B cell (primary cell): ENCODE measurements at regions not wholly inside any gene's neighbourhood (a gene's known extent, or its start where the extent isn't known, plus 50 kb on each side); places are given as distances from the start of the nearest gene placed in this dataset.

ENCODE experiments used
- ATAC-seq: fragments of 200-7000 bp; cut with Tn5 transposase; one replicate; pipeline ENCODE4 v1.10.0; 2021; ENCODE audit warnings: low read depth, mild to moderate bottlenecking, moderate number of reproducible peaks, moderate library complexity
- CTCF ChIA-PET: fragments of 350-600 bp; sonication (Branson Sonifier 250); formaldehyde crosslinking; loops from one replicate; lab custom pipeline; 2021; ENCODE audit warnings: antibody characterized with exemption, inconsistent platforms; lab: Charles Lee
- POLR2A ChIA-PET: fragments of 350-600 bp; sonication (Branson Sonifier 250); formaldehyde crosslinking; loops from one replicate; lab custom pipeline; 2021; ENCODE audit warnings: antibody characterized with exemption; lab: Charles Lee
- DNase-seq: peaks from one replicate; pipeline ENCODE4 v3.0.0; 2013
- H2AFZ ChIP-seq: 2 replicates; pipeline ENCODE4 v1.6.1; 2012; ENCODE audit warnings: mild to moderate bottlenecking, low read depth, low read length; ENCODE audit not compliant: insufficient read depth, poor library complexity, severe bottlenecking
- H3K27ac ChIP-seq, 2 donors: 1 replicate in 1 of 2; 2 replicates in 1 of 2; pipeline ENCODE4 v1.5.1; 2012 to 2013; ENCODE audit warnings: low read length in 2 of 2, mild to moderate bottlenecking in 2 of 2, moderate library complexity in 1 of 2
- H3K27me3 ChIP-seq, 4 experiments: fragments of 200-600 bp in 1 of 4; sonication (generic) in 1 of 4; replicated peaks in 1 of 4; 1 replicate in 2 of 4; 2 replicates in 2 of 4; pipeline versions ENCODE4 v1.6.1 to v1.7.0; 2013 to 2016; ENCODE audit warnings: low read length in 3 of 4, mild to moderate bottlenecking in 2 of 4, mixed read lengths in 1 of 4, moderate library complexity in 1 of 4; ENCODE audit not compliant: insufficient read depth in 4 of 4, control insufficient read depth in 3 of 4; ENCODE audit errors: control extremely low read depth in 1 of 4
- H3K36me3 ChIP-seq, 2 experiments: replicated peaks in 1 of 2; 1 replicate in 1 of 2; 2 replicates in 1 of 2; pipeline versions ENCODE4 v1.6.1 to v1.7.1; 2013; ENCODE audit warnings: low read length in 1 of 2; ENCODE audit not compliant: insufficient read depth in 2 of 2, control insufficient read depth in 1 of 2; ENCODE audit errors: control extremely low read depth in 1 of 2, extremely low read depth in 1 of 2
- H3K4me1 ChIP-seq, 2 donors: fragments of 200-600 bp in 1 of 2; sonication (generic) in 1 of 2; 1 replicate in 1 of 2; 2 replicates in 1 of 2; pipeline versions ENCODE4 v1.5.1 to v1.6.1; 2013 to 2017; ENCODE audit warnings: low read length in 2 of 2; ENCODE audit not compliant: control insufficient read depth in 2 of 2, insufficient read depth in 2 of 2
- H3K4me2 ChIP-seq: replicated peaks from 2 replicates; pipeline ENCODE3; 2012; ENCODE audit warnings: mild to moderate bottlenecking, low read depth, low read length; ENCODE audit not compliant: poor library complexity, severe bottlenecking
- H3K4me3 ChIP-seq, 5 experiments: fragments of 200-600 bp in 1 of 5; sonication (generic) in 1 of 5; 1 replicate in 3 of 5; 2 replicates in 2 of 5; pipeline versions ENCODE4 v1.5.1 to v1.7.0; 2011 to 2016; ENCODE audit warnings: low read length in 4 of 5, mild to moderate bottlenecking in 4 of 5, low read depth in 2 of 5, control low read depth in 1 of 5, moderate library complexity in 1 of 5; ENCODE audit not compliant: insufficient read depth in 1 of 5; ENCODE audit errors: control extremely low read depth in 1 of 5, extremely low read depth in 1 of 5
- H3K79me2 ChIP-seq: fragments of 200-600 bp; sonication (generic); one replicate; pipeline ENCODE4 v1.6.0; 2016; ENCODE audit warnings: low read length; ENCODE audit not compliant: control insufficient read depth, insufficient read depth
- H3K9ac ChIP-seq: fragments of 200-600 bp; sonication (generic); 2 replicates; pipeline ENCODE4 v1.6.1; 2017; ENCODE audit warnings: mild to moderate bottlenecking, low read length, moderate library complexity
- H3K9me3 ChIP-seq, 3 donors: one replicate each; pipeline versions ENCODE4 v1.6.1 to v1.7.1; 2013; ENCODE audit warnings: low read length in 2 of 3; ENCODE audit not compliant: control insufficient read depth in 2 of 3, insufficient read depth in 1 of 3; ENCODE audit errors: control extremely low read depth in 1 of 3
- H4K20me1 ChIP-seq: 2 replicates; pipeline ENCODE4 v1.6.0; 2012; ENCODE audit warnings: mild to moderate bottlenecking, low read length; ENCODE audit not compliant: insufficient read depth, control insufficient read depth, poor library complexity, severe bottlenecking
- H3K27ac Mint-ChIP-seq: one replicate; pipeline ENCODE4 v1.8.0; 2021; ENCODE audit warnings: mixed read lengths
- H3K27me3 Mint-ChIP-seq: one replicate; pipeline ENCODE4 v1.8.0; 2021; ENCODE audit warnings: mixed read lengths
- H3K4me1 Mint-ChIP-seq: one replicate; pipeline ENCODE4 v1.8.0; 2021; ENCODE audit warnings: mixed read lengths
- H3K4me3 Mint-ChIP-seq: one replicate; pipeline ENCODE4 v1.8.0; 2021; ENCODE audit warnings: mixed read lengths
- H3K9me3 Mint-ChIP-seq: one replicate; pipeline ENCODE4 v1.8.0; 2022; ENCODE audit warnings: mixed read lengths; ENCODE audit not compliant: insufficient read depth
- CTCF ChIP-seq: fragments of 200-600 bp; IDR thresholded peaks from one replicate; pipeline ENCODE4 v1.8.0; 2022; ENCODE audit warnings: antibody characterized with exemption, mild to moderate bottlenecking
- EZH2 ChIP-seq: IDR thresholded peaks from 2 replicates; pipeline ENCODE4 v1.6.1; 2012; ENCODE audit warnings: borderline replicate concordance, low read depth, mild to moderate bottlenecking, moderate library complexity, low read length; ENCODE audit not compliant: insufficient read depth, poor library complexity, severe bottlenecking
- WGBS: methylation state at CpG from one replicate; pipeline ENCODE4 v1.1.5; 2013; ENCODE audit warnings: missing lambda C conversion rate; ENCODE audit not compliant: insufficient coverage; 5-methylcytosine and 5-hydroxymethylcytosine counted together
- intact Hi-C: fragments of 100-400 bp; cut with micrococcal nuclease; formaldehyde crosslinking; loops from one replicate; pipeline ENCODE4 v1.10.0; 2022

GRCh38 chr11:37087650-37088572 lies 489.9 kb upstream of the RAG2 start:
- ChIA-PET CTCF (no interaction called here), POLR2A (no interaction called here)
- no peaks in the 10 kb centered on the region for H3K27me3 Mint-ChIP-seq
- DNase-seq (no peak), ATAC-seq (no peak)
- no peak overlapping the region for H3K27ac Mint-ChIP-seq
- intact Hi-C loops: no loop called here
- WGBS: no CpG with 5 or more reads among the region's 6 CpGs
- H2AFZ ChIP-seq: no peak overlapping the region
- H3K27me3 ChIP-seq: no peaks in the 10 kb centered on the region
- H3K9me3 Mint-ChIP-seq: no peaks in the 10 kb centered on the region
- H3K4me3 Mint-ChIP-seq: no peak overlapping the region
- no peak overlapping the region for H3K27ac ChIP-seq
- no peak for TF ChIP-seq CTCF
- no peaks in the 10 kb centered on the region for H3K36me3 ChIP-seq
- no peaks in the 10 kb centered on the region for H3K4me1 Mint-ChIP-seq
- H4K20me1 ChIP-seq: no peaks in the 10 kb centered on the region
- H3K4me3 ChIP-seq: no peak overlapping the region
- no peaks in the 10 kb centered on the region for H3K79me2 ChIP-seq
- H3K4me1 ChIP-seq: no peaks in the 10 kb centered on the region
- H3K4me2 ChIP-seq: no peak overlapping the region
- H3K9me3 ChIP-seq: no peaks in the 10 kb centered on the region
- no peak overlapping the region for H3K9ac ChIP-seq

GRCh38 chr11:37078521-37078920 lies 480.5 kb upstream of the RAG2 start:
- H2AFZ ChIP-seq: no peak overlapping the region
- H3K4me3 ChIP-seq: no peak overlapping the region
- CTCF ChIA-PET: no interaction called here
- H3K27me3 ChIP-seq: no peaks in the 10 kb centered on the region
- H3K4me2 ChIP-seq: no peak overlapping the region
- no peaks in the 10 kb centered on the region for H3K4me1 ChIP-seq
- H4K20me1 ChIP-seq: no peaks in the 10 kb centered on the region
- TF ChIP-seq EZH2 (no peak), CTCF (no peak)
- no peak for ATAC-seq
- POLR2A ChIA-PET: no interaction called here
- Mint-ChIP-seq H3K9me3 (peaks cover 6% of the 10 kb centered on the region), H3K4me3 (no peak overlapping the region), H3K27ac (no peak overlapping the region), H3K27me3 (no peaks in the 10 kb centered on the region), H3K4me1 (no peaks in the 10 kb centered on the region)
- intact Hi-C loops: no loop called here
- H3K36me3 ChIP-seq: no peaks in the 10 kb centered on the region
- H3K79me2 ChIP-seq: no peaks in the 10 kb centered on the region
- H3K27ac ChIP-seq: no peak overlapping the region
- H3K9me3 ChIP-seq: no peaks in the 10 kb centered on the region
- DNase-seq: no peak
- 67% methylated on average over 1 of the region's 2 CpGs for WGBS
- H3K9ac ChIP-seq: no peak overlapping the region
